ENCODE measurements at regions not wholly inside any gene's neighbourhood (a gene's known extent, or its start where the extent isn't known, plus 50 kb on each side); places are given as distances from the start of the nearest gene placed in this dataset.

DNA sequence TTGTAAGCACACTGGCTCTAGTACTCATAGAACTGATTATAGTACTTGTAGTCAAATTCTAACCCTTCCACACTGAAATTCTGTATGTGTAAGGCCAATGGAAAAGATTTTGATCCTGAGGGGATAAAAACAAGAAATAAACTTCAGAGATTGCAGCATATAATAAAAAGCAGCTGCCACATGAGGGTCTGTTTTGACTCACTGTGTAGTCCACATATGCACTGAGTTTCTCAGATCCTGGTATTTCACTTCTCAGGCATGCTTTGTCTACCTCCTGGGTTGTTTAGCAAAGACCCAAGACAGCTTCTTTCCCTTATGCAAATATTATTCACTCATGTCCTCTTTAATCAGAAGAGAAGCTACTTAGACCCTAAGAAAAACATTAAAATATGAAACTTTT lies 71.1 kb upstream of the SLC5A12 start:
- peaks cover 0 to 3% (median 0%) of the 10 kb centered on the region in 11 donors for H3K9me3 ChIP-seq
- H3K27ac ChIP-seq: no peak overlapping the region
- DNase-seq (no peak), ATAC-seq (no peak)
- no peaks in the 10 kb centered on the region for H3K36me3 ChIP-seq
- TF ChIP-seq CTCF (IDR thresholded peaks at IDR 0.05): no peak
- no peak overlapping the region for H3K4me3 ChIP-seq
- no peaks in the 10 kb centered on the region for H3K27me3 ChIP-seq
- intact Hi-C loops (cut with DNase I): no loop called here
- H3K4me1 ChIP-seq: no peaks in the 10 kb centered on the region

GRCh38 chr11:26793487-26793886 lies 71.6 kb upstream of the SLC5A12 start:
- Histone ChIP-seq H3K4me3 (no peak overlapping the region), H3K4me1 (no peaks in the 10 kb centered on the region), H3K27ac (no peak overlapping the region), H3K27me3 (no peaks in the 10 kb centered on the region), H3K36me3 (no peaks in the 10 kb centered on the region), H3K9me3 (peaks cover 0 to 3% (median 0%) of the 10 kb centered on the region in 11 donors)
- no peak for DNase-seq
- no peak for ATAC-seq
- WGBS, 2 donors: 59 to 60% methylated on average over 3 of the region's 3 CpGs
- intact Hi-C loops (cut with DNase I): no loop called here
- no peak for TF ChIP-seq CTCF (IDR thresholded peaks at IDR 0.05)

- ATAC-seq: no peak
- peaks cover 0 to 19% (median 0%) of the 10 kb centered on the region in 11 donors for H3K9me3 ChIP-seq
- H3K36me3 ChIP-seq: no peaks in the 10 kb centered on the region
- no peak for TF ChIP-seq CTCF (IDR thresholded peaks at IDR 0.05)
- H3K27ac ChIP-seq: no peak overlapping the region
- H3K27me3 ChIP-seq: no peaks in the 10 kb centered on the region
- H3K4me3 ChIP-seq: no peak overlapping the region
- DNase-seq: no peak
- H3K4me1 ChIP-seq: no peaks in the 10 kb centered on the region
- 93 to 94% methylated on average over 1 of the region's 1 CpG for WGBS, 2 donors
- intact Hi-C loops (cut with DNase I): no loop called here
Observed at GRCh38 chr11:26801601-26802000, 79.7 kb upstream of the SLC5A12 start.

GRCh38 chr11:26805001-26805400 lies 83.1 kb upstream of the SLC5A12 start:
- Histone ChIP-seq H3K9me3 (peaks cover 0 to 23% (median 0%) of the 10 kb centered on the region in 11 donors), H3K4me3 (no peak overlapping the region), H3K27ac (no peak overlapping the region), H3K4me1 (no peaks in the 10 kb centered on the region), H3K36me3 (no peaks in the 10 kb centered on the region), H3K27me3 (no peaks in the 10 kb centered on the region)
- intact Hi-C loops (cut with DNase I): no loop called here
- DNase-seq (no peak), ATAC-seq (no peak)
- no peak for TF ChIP-seq CTCF (IDR thresholded peaks at IDR 0.05)

- Histone ChIP-seq H3K4me3 (no peak overlapping the region), H3K36me3 (no peaks in the 10 kb centered on the region), H3K9me3 (peaks cover 0 to 23% (median 0%) of the 10 kb centered on the region in 11 donors), H3K4me1 (no peaks in the 10 kb centered on the region), H3K27me3 (no peaks in the 10 kb centered on the region), H3K27ac (no peak overlapping the region)
- WGBS, 2 donors: 41 to 73% methylated on average over 1 of the region's 1 CpG
- TF ChIP-seq CTCF (IDR thresholded peaks at IDR 0.05): no peak
- ATAC-seq (no peak), DNase-seq (no peak)
- intact Hi-C loops (cut with DNase I): no loop called here
Observed at GRCh38 chr11:26806219-26806618, 84.4 kb upstream of the SLC5A12 start.
